GM12873 (cell line): ENCODE measurements at regions not wholly inside any gene's neighbourhood (a gene's known extent, or its start where the extent isn't known, plus 50 kb on each side); places are given as distances from the start of the nearest gene placed in this dataset.

Experiments used
- TF ChIP-seq, protein P1 (sequence below): IDR thresholded peaks from 2 replicates; pipeline ENCODE4 v1.5.1; 2012; ENCODE audit warnings: low read depth, mild to moderate bottlenecking, moderate library complexity, low read length, control low read depth; ENCODE audit not compliant: insufficient read depth; ENCODE audit errors: missing control alignments

DNA sequence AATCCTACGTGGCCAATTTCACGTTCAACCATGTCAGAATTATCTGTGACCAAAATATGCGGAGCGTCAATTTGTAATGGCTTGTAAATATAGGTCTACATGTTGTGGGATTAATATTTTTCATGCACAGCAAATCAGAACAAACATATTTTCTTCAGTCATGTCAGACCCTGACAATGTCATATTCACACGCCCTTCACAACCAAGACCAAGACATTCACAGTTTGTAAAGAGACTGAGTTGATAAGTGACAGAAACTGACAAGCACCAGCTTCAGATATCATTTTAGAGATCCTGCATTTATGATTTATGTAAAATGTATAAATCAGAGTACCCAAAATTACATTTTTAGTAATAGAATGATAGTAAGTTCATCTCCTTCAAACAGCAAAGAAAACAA, 57.3 kb upstream of the NOVA1 start:
- TF ChIP-seq, protein P1, sequence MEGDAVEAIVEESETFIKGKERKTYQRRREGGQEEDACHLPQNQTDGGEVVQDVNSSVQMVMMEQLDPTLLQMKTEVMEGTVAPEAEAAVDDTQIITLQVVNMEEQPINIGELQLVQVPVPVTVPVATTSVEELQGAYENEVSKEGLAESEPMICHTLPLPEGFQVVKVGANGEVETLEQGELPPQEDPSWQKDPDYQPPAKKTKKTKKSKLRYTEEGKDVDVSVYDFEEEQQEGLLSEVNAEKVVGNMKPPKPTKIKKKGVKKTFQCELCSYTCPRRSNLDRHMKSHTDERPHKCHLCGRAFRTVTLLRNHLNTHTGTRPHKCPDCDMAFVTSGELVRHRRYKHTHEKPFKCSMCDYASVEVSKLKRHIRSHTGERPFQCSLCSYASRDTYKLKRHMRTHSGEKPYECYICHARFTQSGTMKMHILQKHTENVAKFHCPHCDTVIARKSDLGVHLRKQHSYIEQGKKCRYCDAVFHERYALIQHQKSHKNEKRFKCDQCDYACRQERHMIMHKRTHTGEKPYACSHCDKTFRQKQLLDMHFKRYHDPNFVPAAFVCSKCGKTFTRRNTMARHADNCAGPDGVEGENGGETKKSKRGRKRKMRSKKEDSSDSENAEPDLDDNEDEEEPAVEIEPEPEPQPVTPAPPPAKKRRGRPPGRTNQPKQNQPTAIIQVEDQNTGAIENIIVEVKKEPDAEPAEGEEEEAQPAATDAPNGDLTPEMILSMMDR, result no peak

DNA sequence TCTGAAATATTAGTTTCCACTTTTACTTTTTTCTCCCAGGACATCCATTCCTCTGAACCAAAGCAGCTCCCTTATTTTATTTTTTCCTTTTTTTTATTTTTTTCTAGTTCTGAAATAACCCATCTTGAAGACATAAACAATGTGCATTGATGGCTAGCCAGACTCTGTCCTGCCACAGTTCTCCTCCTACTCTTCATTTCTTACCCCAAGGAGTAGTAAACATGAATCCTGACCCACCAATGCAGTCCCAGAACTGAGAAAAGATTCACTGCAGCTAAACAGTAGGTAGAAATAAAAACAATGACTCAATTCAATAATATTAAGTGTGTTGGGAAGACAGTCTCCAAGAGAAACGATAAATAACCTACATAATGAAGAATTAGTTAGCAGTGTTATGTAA, 65.7 kb upstream of the NOVA1 start:
- TF ChIP-seq, protein P1, result no peak

DNA sequence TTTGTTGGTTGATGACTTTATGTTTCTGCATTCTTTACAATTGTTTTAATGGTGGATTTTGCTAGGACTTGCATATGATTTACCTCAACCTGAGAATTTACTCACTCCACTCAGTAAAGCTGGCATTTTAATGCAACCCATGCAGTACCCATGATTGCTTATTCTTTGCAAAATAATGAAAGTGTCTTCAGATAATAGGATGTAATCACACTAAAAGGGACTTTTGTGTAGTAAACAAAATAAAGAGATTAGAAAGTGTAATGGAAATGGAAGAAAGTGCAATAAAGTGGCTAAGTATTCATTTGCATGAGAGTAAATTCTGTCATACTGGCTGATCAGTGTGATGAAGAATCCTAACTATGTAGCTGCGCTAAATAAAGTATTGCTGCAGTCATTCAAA, 87.6 kb upstream of the NOVA1 start:
- TF ChIP-seq, protein P1, result no peak

DNA sequence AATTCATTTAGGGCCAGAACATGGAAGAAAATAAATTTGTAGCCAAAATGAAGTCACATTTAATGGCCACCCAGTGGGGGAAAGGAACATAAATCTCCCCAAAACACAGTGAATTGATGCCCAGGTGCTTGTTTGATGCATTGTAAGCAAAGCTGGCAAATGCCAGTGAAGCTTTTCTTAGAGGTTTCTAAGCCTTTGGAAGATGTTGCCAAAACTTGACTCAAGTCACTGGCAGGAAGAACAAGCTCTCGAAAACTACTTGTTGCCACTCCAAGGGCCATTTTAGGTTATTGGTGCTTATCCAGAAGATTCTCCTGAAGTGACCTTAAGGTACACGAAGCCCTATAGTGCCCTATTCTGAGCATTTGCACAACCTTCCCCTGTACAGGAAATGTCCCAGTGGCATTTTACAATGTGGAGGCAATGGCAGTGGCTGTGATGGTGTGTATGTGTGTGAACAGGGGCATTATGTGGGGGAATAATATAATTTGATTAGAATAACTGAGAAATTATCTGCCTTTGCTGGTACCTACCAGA, 89.5 kb upstream of the NOVA1 start:
- TF ChIP-seq, protein P1, result no peak

DNA sequence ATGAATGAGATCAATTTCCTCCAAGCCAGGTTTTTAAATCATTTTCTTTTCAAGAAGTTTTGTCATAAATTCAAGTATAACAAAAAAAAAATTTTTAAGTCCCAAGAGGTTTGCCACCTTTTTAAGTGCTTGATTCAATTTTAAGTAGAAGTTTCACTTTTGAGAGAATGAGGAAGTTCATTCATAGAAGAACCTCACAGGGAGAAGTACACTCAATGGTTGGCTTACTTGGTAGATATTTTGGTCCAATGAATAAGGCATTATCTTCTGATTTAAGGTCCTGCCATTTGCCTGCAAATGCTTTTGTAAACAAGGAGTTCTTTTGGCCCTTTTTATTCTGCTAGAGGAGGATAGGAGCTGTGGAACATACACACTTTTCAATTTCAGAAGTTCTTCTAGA, 96.7 kb upstream of the NOVA1 start:
- TF ChIP-seq, protein P1, result no peak

DNA sequence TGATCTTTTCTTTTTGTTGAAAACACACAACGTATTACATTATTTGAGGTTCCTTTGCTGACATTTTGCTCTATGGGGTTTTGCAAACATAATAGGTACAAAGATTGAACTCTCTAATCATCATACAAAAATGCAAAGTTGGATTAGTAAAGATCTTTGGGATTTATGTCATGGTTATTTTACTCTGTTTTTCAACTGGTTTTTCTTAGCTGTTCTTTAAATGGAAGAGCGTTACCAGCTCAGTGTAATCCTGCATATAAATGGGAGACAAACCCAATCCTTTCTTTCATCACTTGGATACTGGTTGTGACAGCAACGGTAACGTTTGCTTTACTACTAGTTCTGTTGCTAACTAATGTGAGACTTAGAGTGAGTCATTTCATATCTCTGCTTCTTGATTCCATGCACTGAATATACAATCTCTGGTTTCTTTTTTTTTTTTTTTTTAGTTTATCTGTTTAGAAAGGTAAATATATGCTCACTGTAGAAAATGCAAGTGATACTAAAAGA, 104.9 kb upstream of the NOVA1 start:
- TF ChIP-seq, protein P1, result no peak

DNA sequence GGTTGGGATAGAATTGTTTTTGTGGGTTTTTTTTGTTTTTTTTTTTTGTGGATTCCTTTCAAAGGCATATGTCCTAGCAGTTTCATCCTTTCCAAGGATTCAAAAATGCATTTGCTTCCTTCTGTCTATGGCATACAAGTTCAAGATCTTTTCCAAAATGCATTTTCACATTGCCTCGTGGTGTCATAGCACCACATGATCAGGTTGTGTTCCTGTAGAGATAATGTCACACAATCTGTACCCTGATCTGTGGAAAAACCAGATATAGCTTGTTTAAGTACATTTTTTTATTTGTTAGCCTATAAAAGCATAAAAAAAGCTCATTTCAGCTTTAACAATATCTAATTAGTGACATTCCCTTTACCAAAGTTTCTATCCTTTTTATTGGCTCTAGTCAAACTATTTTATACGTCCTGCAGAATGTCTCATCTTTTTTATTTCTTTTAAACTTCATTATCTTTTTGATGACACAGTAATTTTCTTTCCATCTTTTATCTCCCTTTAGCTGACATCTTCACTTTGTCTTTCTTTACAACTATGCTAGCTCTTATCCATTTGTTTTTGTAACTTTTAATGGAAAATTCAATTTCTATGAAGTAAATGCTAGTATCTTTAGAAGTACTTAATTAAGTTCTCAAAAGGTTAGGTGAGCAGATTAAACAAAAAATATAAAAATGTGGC, 106.0 kb upstream of the NOVA1 start:
- TF ChIP-seq, protein P1, result no peak
